Upper lobe of left lung (tissue), 6 donors: ENCODE measurements at regions not wholly inside any gene's neighbourhood (a gene's known extent, or its start where the extent isn't known, plus 50 kb on each side); places are given as distances from the start of the nearest gene placed in this dataset.

Experiments
- ATAC-seq, 2 donors: fragments of 200-7000 bp; cut with Tn5 transposase; one replicate each; pipeline ENCODE4 v1.9.1; 2022; ENCODE audit warnings: mild to moderate bottlenecking in 2 of 2, moderate library complexity in 2 of 2; ENCODE audit not compliant: low FRiP score in 2 of 2
- DNase-seq, 2 donors: peaks; one replicate each; pipeline ENCODE4 v3.0.0-alpha.2; 2019 to 2020
- H3K27ac ChIP-seq, 4 donors: fragments of 200-600 bp; sonication (generic); one replicate each; pipeline ENCODE4 v1.5.1; 2016 to 2019
- H3K27me3 ChIP-seq, 4 donors: fragments of 200-600 bp; sonication (generic); one replicate each; pipeline ENCODE4 v1.5.1; 2017 to 2019
- H3K36me3 ChIP-seq, 4 donors: fragments of 200-600 bp; sonication (generic); one replicate each; pipeline ENCODE4 v1.5.1; 2016 to 2019
- H3K4me1 ChIP-seq, 4 donors: fragments of 200-600 bp; sonication (generic); one replicate each; pipeline ENCODE4 v1.5.1; 2018 to 2019
- H3K4me3 ChIP-seq, 4 donors: fragments of 200-600 bp; sonication (generic); one replicate each; pipeline ENCODE4 v1.5.1; 2017 to 2019; ENCODE audit warnings: mild to moderate bottlenecking in 2 of 4, moderate library complexity in 1 of 4
- H3K9me3 ChIP-seq, 4 donors: fragments of 200-600 bp; sonication (generic); one replicate each; pipeline ENCODE4 v1.5.1; 2018 to 2019
- CTCF ChIP-seq, 6 experiments: fragments of 450-650 bp in 4 of 6; fragments of 200-600 bp in 2 of 6; sonication (generic) in 2 of 6; IDR thresholded peaks; one replicate each; pipeline ENCODE4 v1.5.1; 2016 to 2019; ENCODE audit warnings: antibody characterized with exemption in 6 of 6
- EP300 ChIP-seq, 4 donors: sonication (generic); formaldehyde crosslinking; IDR thresholded peaks; one replicate each; pipeline ENCODE4 v1.5.1; 2017; ENCODE audit warnings: antibody characterized with exemption in 4 of 4, control low read depth in 2 of 4
- POLR2A ChIP-seq, 4 donors: fragments of 450-650 bp; IDR thresholded peaks; one replicate each; pipeline ENCODE4 v1.5.1; 2016 to 2017; ENCODE audit warnings: antibody characterized with exemption in 4 of 4, mild to moderate bottlenecking in 2 of 4
- POLR2AphosphoS5 ChIP-seq, 2 donors: sonication (generic); formaldehyde crosslinking; IDR thresholded peaks; one replicate each; pipeline ENCODE4 v1.5.1; 2017; ENCODE audit warnings: antibody characterized with exemption in 2 of 2
- WGBS, 2 donors: methylation state at CpG; one replicate each; pipeline ENCODE4 v1.1.5; 2017 to 2018; 5-methylcytosine and 5-hydroxymethylcytosine counted together
- donor health status: DM: no; HTN: no; CAD: no; lungs with moderate emphysema.
- donor health status: DM: no; HTN: yes; CAD: no; lungs with severe emphysema.

- Histone ChIP-seq H3K27me3 (no peaks in the 10 kb centered on the region), H3K36me3 (no peaks in the 10 kb centered on the region), H3K9me3 (no peaks in the 10 kb centered on the region), H3K4me3 (no peak overlapping the region), H3K4me1 (no peaks in the 10 kb centered on the region), H3K27ac (no peak overlapping the region)
- 64 to 69% methylated on average over 4 of the region's 4 CpGs for WGBS, 2 donors
- ATAC-seq (no peak), DNase-seq (no peak)
- TF ChIP-seq EP300 (IDR thresholded peaks at IDR 0.05), result no peak
- TF ChIP-seq POLR2A (IDR thresholded peaks at IDR 0.05), result no peak
- TF ChIP-seq CTCF (IDR thresholded peaks at IDR 0.05), result no peak
- TF ChIP-seq POLR2AphosphoS5 (IDR thresholded peaks at IDR 0.05), result no peak
Measured at GRCh38 chr10:57815949-57816348, 451.7 kb downstream of the IPMK start.

- DNase-seq (no peak), ATAC-seq (no peak)
- Histone ChIP-seq H3K27ac (no peak overlapping the region), H3K4me3 (no peak overlapping the region), H3K27me3 (no peaks in the 10 kb centered on the region), H3K36me3 (no peaks in the 10 kb centered on the region), H3K9me3 (peaks cover 0 to 7% (median 0%) of the 10 kb centered on the region in 4 donors), H3K4me1 (no peaks in the 10 kb centered on the region)
- TF ChIP-seq EP300 (IDR thresholded peaks at IDR 0.05), result no peak
- TF ChIP-seq CTCF (IDR thresholded peaks at IDR 0.05), result no peak
- TF ChIP-seq POLR2A (IDR thresholded peaks at IDR 0.05), result no peak
- 86 to 90% methylated on average over 1 of the region's 1 CpG for WGBS, 2 donors
Measured at GRCh38 chr10:57809961-57810360, 457.7 kb downstream of the IPMK start.

GRCh38 chr10:57807906-57808305, 459.8 kb downstream of the IPMK start:
- H3K27ac ChIP-seq, result no peak overlapping the region
- no peak for ATAC-seq
- no peak for DNase-seq
- 70 to 80% methylated on average over 5 of the region's 5 CpGs for WGBS, 2 donors
- no peaks in the 10 kb centered on the region for H3K27me3 ChIP-seq
- H3K4me3 ChIP-seq, result no peak overlapping the region
- no peaks in the 10 kb centered on the region for H3K4me1 ChIP-seq
- H3K36me3 ChIP-seq, result no peaks in the 10 kb centered on the region
- H3K9me3 ChIP-seq, result peaks cover 0 to 7% (median 0%) of the 10 kb centered on the region in 4 donors
- TF ChIP-seq POLR2A (IDR thresholded peaks at IDR 0.05) (no peak), CTCF (IDR thresholded peaks at IDR 0.05) (no peak)

GRCh38 chr10:57806675-57807074, 461.0 kb downstream of the IPMK start:
- no peaks in the 10 kb centered on the region for H3K27me3 ChIP-seq
- no peaks in the 10 kb centered on the region for H3K4me1 ChIP-seq
- ATAC-seq, result no peak
- TF ChIP-seq POLR2AphosphoS5 (IDR thresholded peaks at IDR 0.05) (no peak), CTCF (IDR thresholded peaks at IDR 0.05) (no peak), EP300 (IDR thresholded peaks at IDR 0.05) (no peak), POLR2A (IDR thresholded peaks at IDR 0.05) (no peak)
- H3K27ac ChIP-seq, result no peak overlapping the region
- WGBS, 2 donors, result 50 to 54% methylated on average over 2 of the region's 2 CpGs
- DNase-seq, result no peak
- H3K9me3 ChIP-seq, result peaks cover 0 to 7% (median 0%) of the 10 kb centered on the region in 4 donors
- no peak overlapping the region for H3K4me3 ChIP-seq
- no peaks in the 10 kb centered on the region for H3K36me3 ChIP-seq

- no peaks in the 10 kb centered on the region for H3K4me1 ChIP-seq
- DNase-seq (no peak), ATAC-seq (no peak)
- H3K36me3 ChIP-seq, result no peaks in the 10 kb centered on the region
- no peak overlapping the region for H3K27ac ChIP-seq
- no peaks in the 10 kb centered on the region for H3K27me3 ChIP-seq
- no peaks in the 10 kb centered on the region for H3K9me3 ChIP-seq
- no peak for TF ChIP-seq POLR2AphosphoS5 (IDR thresholded peaks at IDR 0.05)
- no peak for TF ChIP-seq EP300 (IDR thresholded peaks at IDR 0.05)
- TF ChIP-seq CTCF (IDR thresholded peaks at IDR 0.05), result no peak
- TF ChIP-seq POLR2A (IDR thresholded peaks at IDR 0.05), result no peak
- WGBS, 2 donors, result 91 to 95% methylated on average over 3 of the region's 3 CpGs
- H3K4me3 ChIP-seq, result no peak overlapping the region
Measured at GRCh38 chr10:57799625-57800024, 468.1 kb downstream of the IPMK start.
